Kidney (tissue), 13 donors: ENCODE measurements at regions not wholly inside any gene's neighbourhood (a gene's known extent, or its start where the extent isn't known, plus 50 kb on each side); places are given as distances from the start of the nearest gene placed in this dataset.

ENCODE experiments used
- DNase-seq, 5 donors: peaks; one replicate each; pipeline ENCODE4 v3.0.0-alpha.2; 2013 to 2020
- FAIRE-seq: peaks from 2 replicates; lab custom pipeline; 2012; peaks lifted over from hg19 to GRCh38; lab: Jason Lieb, UNC
- H3K27ac ChIP-seq, 2 donors: one replicate each; pipeline ENCODE4 v1.7.0; 2013; ENCODE audit warnings: low read depth in 2 of 2, low read length in 2 of 2, inconsistent platforms in 1 of 2
- H3K27me3 ChIP-seq: one replicate; pipeline ENCODE4 v1.7.1; 2013; ENCODE audit warnings: low read length, inconsistent platforms; ENCODE audit not compliant: control insufficient read depth, insufficient read depth
- H3K36me3 ChIP-seq, 3 donors: one replicate each; pipeline versions ENCODE4 v1.7.0 to v1.7.1; 2013; ENCODE audit warnings: low read length in 3 of 3, control low read depth in 1 of 3, inconsistent platforms in 1 of 3; ENCODE audit not compliant: insufficient read depth in 3 of 3, control insufficient read depth in 2 of 3
- H3K4me1 ChIP-seq, 3 donors: one replicate each; pipeline versions ENCODE4 v1.7.0 to v1.7.1; 2013; ENCODE audit warnings: low read length in 3 of 3, inconsistent platforms in 1 of 3, low read depth in 1 of 3; ENCODE audit not compliant: control insufficient read depth in 2 of 3, insufficient read depth in 2 of 3
- H3K4me3 ChIP-seq, 3 donors: one replicate each; pipeline versions ENCODE4 v1.7.0 to v1.8.1; 2013; ENCODE audit warnings: low read length in 3 of 3, control low read depth in 1 of 3, inconsistent platforms in 1 of 3
- H3K9ac ChIP-seq, 3 donors: one replicate each; pipeline versions ENCODE4 v1.7.0 to v1.7.1; 2013; ENCODE audit warnings: low read length in 3 of 3, control low read depth in 1 of 3, inconsistent platforms in 1 of 3
- H3K9me3 ChIP-seq, 3 donors: one replicate each; pipeline versions ENCODE4 v1.7.0 to v1.7.1; 2013; ENCODE audit warnings: low read length in 3 of 3, control low read depth in 1 of 3, inconsistent platforms in 1 of 3; ENCODE audit not compliant: control insufficient read depth in 2 of 3, insufficient read depth in 1 of 3
- intact Hi-C: fragments of 100-400 bp; cut with DNase I; formaldehyde crosslinking; loops from one replicate; pipeline ENCODE4 v1.11.1; 2022
- TF ChIP-seq, protein P1 (sequence below): IDR thresholded peaks from 3 replicates; pipeline ENCODE4 v1.5.1; 2012; ENCODE audit warnings: mild to moderate bottlenecking, moderate library complexity, borderline replicate concordance; ENCODE audit not compliant: insufficient read depth; ENCODE audit errors: extremely low read depth
- donor health status: control.
- donor health status: control.
- donor health status: control.
- donor health status: control.
- donor health status: control.
- donor health status: DM: yes; HTN: yes; CAD: no.
- donor health status: Normal renal cell carcinoma (clear cell type).

DNA sequence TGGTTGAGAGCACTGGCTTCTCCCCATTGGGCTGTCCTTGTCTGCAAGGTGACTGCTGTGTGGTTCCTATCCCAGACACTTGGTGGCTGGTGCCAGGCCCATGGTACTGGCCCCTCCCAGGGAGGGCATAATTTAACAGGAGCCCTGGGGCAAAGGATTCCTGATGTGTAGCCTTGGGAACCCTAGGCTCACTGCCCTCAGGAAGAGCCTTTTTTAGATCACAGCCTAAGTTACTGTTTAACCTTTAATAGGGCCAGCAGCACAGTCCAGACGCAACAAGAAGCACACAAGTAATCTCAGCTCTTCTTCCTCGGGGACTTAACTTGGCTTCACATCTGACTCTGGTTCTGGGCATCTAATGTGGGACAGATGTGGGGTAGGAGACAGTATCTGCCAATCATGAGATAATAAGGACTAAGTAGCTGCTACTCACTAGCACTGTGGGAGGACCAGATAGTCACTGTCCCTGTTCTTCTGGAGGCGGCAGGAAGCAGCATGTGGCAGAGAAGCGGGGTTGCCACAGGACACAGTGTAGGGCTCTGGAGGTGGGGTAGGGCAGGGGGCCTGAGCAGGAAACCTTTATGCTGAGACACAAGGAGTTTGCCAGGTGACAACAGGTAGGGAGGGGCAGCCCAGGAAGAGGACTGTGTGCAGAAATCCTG lies 136.3 kb downstream of the TMEM17 start:
- FAIRE-seq (no peak), DNase-seq (peak in 1 of 5 donors; percentile 28)
- Histone ChIP-seq H3K9me3 (peaks cover 0 to 8% (median 1%) of the 10 kb centered on the region in 3 donors), H3K9ac (no peak overlapping the region), H3K27me3 (no peaks in the 10 kb centered on the region), H3K4me3 (no peak overlapping the region), H3K27ac (no peak overlapping the region), H3K36me3 (no peaks in the 10 kb centered on the region), H3K4me1 (peaks cover 0 to 7% (median 0%) of the 10 kb centered on the region in 3 donors)
- intact Hi-C loops: no loop called here
- TF ChIP-seq, protein P1, sequence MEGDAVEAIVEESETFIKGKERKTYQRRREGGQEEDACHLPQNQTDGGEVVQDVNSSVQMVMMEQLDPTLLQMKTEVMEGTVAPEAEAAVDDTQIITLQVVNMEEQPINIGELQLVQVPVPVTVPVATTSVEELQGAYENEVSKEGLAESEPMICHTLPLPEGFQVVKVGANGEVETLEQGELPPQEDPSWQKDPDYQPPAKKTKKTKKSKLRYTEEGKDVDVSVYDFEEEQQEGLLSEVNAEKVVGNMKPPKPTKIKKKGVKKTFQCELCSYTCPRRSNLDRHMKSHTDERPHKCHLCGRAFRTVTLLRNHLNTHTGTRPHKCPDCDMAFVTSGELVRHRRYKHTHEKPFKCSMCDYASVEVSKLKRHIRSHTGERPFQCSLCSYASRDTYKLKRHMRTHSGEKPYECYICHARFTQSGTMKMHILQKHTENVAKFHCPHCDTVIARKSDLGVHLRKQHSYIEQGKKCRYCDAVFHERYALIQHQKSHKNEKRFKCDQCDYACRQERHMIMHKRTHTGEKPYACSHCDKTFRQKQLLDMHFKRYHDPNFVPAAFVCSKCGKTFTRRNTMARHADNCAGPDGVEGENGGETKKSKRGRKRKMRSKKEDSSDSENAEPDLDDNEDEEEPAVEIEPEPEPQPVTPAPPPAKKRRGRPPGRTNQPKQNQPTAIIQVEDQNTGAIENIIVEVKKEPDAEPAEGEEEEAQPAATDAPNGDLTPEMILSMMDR: no peak

DNA sequence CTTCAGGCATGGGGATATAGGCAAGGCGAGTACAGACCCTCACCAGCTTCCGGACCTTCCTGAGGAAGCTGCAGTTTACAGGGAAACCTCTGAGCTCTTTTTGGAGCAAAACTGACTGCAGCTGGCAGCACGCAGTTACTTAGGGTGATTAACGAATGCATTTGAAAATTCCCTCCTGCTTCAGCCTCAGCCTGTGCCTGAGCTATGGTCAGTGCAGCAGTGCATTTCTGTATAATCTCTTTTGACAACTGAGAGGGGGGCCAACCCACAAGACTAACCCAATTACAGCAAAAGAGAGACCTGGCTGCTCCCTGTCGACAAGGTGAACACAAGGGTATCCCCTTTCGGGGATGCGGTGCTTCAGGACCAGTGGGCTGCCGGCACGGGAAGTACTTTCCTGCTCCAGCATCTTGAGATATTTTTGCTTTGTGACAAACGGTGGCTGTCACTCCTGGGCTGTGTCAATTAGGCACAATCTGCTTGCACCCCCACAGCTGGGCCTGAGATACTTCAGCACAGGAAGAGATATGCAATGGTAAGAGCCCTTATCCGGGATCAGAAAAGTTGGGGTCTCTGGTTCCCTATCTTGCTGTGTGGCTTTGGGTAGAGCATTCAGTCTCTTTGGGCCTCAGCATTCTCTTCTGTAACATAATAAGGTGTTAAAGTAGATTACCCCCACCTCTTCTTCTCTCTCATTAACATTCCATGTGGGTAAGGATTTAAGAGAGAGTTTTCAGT lies 141.0 kb downstream of the TMEM17 start:
- no peak for FAIRE-seq
- H3K27ac ChIP-seq: no peak overlapping the region
- no peak overlapping the region for H3K9ac ChIP-seq
- intact Hi-C loops: no loop called here
- DNase-seq: peak in 1 of 5 donors; percentile 42
- no peak overlapping the region for H3K4me3 ChIP-seq
- H3K36me3 ChIP-seq: no peaks in the 10 kb centered on the region
- H3K27me3 ChIP-seq: no peaks in the 10 kb centered on the region
- TF ChIP-seq, protein P1: no peak
- peaks cover 0 to 5% (median 0%) of the 10 kb centered on the region in 3 donors for H3K4me1 ChIP-seq
- no peaks in the 10 kb centered on the region for H3K9me3 ChIP-seq

DNA sequence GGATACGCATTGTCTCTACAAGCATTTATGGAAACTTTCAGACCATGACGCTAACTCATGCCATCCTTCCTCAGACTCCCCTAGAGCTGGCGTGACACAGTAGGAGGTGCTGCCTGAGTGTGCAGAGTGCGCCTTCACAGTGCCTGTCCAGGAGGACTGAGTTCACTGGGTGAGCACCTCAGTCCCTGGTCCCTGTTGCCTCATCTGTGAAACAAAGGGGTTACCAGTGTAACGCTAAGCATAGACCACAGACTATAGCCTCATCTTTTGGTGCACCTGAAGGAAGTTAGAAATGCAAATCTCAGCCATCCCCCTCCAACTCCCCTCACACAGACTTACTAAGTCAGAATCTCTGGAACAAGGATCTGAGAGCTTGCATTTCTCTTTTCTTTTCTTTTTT lies 142.8 kb downstream of the TMEM17 start:
- no peaks in the 10 kb centered on the region for H3K9me3 ChIP-seq
- H3K27me3 ChIP-seq: no peaks in the 10 kb centered on the region
- H3K27ac ChIP-seq: no peak overlapping the region
- H3K36me3 ChIP-seq: no peaks in the 10 kb centered on the region
- H3K4me3 ChIP-seq: no peak overlapping the region
- DNase-seq (no peak), FAIRE-seq (no peak)
- intact Hi-C loops: no loop called here
- no peak overlapping the region for H3K9ac ChIP-seq
- TF ChIP-seq, protein P1: no peak
- H3K4me1 ChIP-seq: no peaks in the 10 kb centered on the region
